Activated naive CD4-positive, alpha-beta T cell treated with anti-CD3 and anti-CD28 coated beads, Interleukin-2, amount 50 U/mL, for 72 hours (primary cell): ENCODE measurements at regions not wholly inside any gene's neighbourhood (a gene's known extent, or its start where the extent isn't known, plus 50 kb on each side); places are given as distances from the start of the nearest gene placed in this dataset.
"Not testable (repeated sequence)": the region's sequence is repeated elsewhere in the genome, so short reads cannot be mapped to it uniquely, and the experiment has no call there.

Source experiments
- ATAC-seq, 2 donors: fragments of 150-1000 bp; cut with Tn5 transposase; 2 replicates each; pipeline ENCODE4 v1.10.0; 2021; ENCODE audit warnings: mild to moderate bottlenecking in 2 of 2, moderate library complexity in 2 of 2
- DNase-seq, 2 donors: peaks; one replicate each; pipeline ENCODE4 v3.0.0; 2021 to 2022; ENCODE audit warnings: low spot score in 2 of 2
- H3K27ac Mint-ChIP-seq, 2 donors: one replicate each; pipeline ENCODE4 v1.8.0; 2022; ENCODE audit warnings: mild to moderate bottlenecking in 2 of 2, mixed read lengths in 2 of 2
- H3K36me3 Mint-ChIP-seq, 2 donors: one replicate each; pipeline ENCODE4 v1.8.0; 2022; ENCODE audit warnings: mixed read lengths in 2 of 2
- H3K9me3 Mint-ChIP-seq, 2 donors: one replicate each; pipeline ENCODE4 v1.8.0; 2022; ENCODE audit warnings: mixed read lengths in 2 of 2

DNA sequence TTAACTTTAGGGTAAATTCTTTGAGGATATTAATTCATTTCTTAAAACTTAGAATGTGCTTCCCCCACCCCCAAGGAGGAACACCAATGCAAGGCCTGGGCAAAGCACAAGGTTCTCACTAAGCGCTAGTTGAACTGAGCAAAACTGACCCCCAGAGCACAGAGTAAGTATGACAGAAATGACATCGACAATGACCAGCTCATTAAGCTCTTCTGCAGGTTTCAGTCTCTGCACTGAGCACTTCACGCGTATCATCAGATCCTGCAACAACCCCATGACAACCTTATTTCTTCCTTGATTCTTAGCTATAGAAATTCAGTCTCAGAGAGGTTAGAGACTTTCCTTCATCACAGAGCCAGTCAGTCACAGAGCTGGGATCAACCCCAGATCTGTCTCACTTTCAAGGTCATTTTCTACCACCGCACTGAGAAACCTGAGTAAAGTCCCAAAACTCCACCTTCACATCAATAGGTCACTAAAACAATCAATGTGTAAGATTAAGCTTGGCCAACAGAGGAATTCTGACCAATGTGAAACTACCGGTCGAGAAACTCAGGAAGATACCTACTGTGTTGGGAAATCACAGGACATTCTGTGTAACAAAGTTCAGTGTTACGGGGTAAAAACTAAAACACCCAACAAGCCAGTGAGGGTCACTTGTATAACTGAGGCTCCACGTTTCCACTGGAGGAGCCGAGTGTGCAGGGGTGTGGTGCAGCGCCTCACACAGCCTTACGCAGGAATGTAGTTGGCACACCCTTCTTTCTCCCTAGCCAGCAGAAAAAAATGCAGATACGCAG is 129.0 kb upstream of the FOXQ1 start:
- ATAC-seq (no peak), DNase-seq (no peak)
- H3K9me3 Mint-ChIP-seq, result no peaks in the 10 kb centered on the region
- H3K27ac Mint-ChIP-seq, result no peak overlapping the region
- H3K36me3 Mint-ChIP-seq, result no peaks in the 10 kb centered on the region

DNA sequence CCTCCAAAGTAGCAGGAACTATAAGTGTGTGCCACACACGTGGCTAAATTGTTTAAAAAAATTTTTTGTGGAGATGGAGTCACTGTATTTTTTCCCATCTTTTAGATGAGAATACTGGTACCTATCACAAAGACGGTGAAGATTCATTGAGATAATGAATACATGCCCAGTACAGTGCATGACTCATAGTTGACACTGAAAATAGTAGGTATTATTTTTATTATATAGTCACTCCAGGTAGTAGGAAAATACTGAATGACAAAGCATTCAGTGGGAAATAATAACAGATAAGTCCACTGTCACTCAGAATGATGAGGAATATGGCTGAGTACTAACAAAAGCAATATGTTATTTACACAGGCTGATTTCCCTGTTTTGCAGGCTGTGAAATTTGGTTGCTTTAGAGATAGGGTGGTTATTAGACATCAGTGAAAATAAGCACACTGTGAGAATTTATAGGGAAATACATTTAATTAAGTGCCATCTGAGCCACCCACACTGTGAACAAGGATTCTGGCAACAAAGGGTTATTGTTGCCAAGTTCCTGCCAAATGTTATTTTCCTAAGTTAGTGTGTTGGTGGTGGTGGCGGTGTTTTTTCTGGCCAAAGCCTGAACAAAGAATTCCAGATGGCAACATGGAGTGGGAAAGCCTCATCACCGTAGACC is 129.8 kb upstream of the FOXQ1 start:
- no peak for DNase-seq
- Mint-ChIP-seq H3K36me3 (no peaks in the 10 kb centered on the region), H3K9me3 (no peaks in the 10 kb centered on the region), H3K27ac (no peak overlapping the region)
- ATAC-seq, result no peak

- Mint-ChIP-seq H3K27ac (no peak overlapping the region), H3K36me3 (no peaks in the 10 kb centered on the region), H3K9me3 (no peaks in the 10 kb centered on the region)
- ATAC-seq (no peak), DNase-seq (no peak)
These were observed 132.1 kb upstream of the FOXQ1 start for GRCh38 chr6:1179571-1180459.

GRCh38 chr6:1178590-1178989 is 133.3 kb upstream of the FOXQ1 start:
- DNase-seq, result no peak
- Mint-ChIP-seq H3K36me3 (no peaks in the 10 kb centered on the region), H3K9me3 (no peaks in the 10 kb centered on the region), H3K27ac (no peak overlapping the region)
- no peak for ATAC-seq

- Mint-ChIP-seq H3K9me3 (no peaks in the 10 kb centered on the region), H3K27ac (no peak overlapping the region), H3K36me3 (no peaks in the 10 kb centered on the region)
- ATAC-seq, result no peak
- no peak for DNase-seq
These were observed 135.3 kb upstream of the FOXQ1 start for GRCh38 chr6:1176567-1176966.

GRCh38 chr6:1175877-1176276 is 136.0 kb upstream of the FOXQ1 start:
- ATAC-seq (no peak), DNase-seq (no peak)
- Mint-ChIP-seq H3K27ac (no peak overlapping the region), H3K36me3 (no peaks in the 10 kb centered on the region), H3K9me3 (no peaks in the 10 kb centered on the region)

DNA sequence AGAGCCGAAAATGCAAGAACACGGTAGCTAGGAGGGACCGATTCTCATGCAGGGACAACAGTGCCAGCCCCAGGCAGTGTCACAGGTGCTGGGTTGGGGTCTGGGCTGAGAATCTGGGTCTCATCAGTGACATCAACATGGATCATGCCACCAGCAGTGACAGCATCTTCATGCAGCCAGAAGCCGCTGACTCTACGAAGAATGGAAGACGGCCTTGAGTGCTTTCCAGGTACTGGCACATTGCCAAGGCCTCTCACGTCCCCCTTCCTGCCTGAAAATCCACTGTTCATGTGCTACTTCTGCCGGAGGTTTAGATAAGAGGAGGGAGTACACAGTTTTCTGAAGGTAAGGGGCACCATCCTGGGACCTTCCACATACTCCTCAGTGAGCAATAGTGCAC is 141.1 kb upstream of the FOXQ1 start:
- no peak for ATAC-seq
- H3K9me3 Mint-ChIP-seq, result no peaks in the 10 kb centered on the region

DNA sequence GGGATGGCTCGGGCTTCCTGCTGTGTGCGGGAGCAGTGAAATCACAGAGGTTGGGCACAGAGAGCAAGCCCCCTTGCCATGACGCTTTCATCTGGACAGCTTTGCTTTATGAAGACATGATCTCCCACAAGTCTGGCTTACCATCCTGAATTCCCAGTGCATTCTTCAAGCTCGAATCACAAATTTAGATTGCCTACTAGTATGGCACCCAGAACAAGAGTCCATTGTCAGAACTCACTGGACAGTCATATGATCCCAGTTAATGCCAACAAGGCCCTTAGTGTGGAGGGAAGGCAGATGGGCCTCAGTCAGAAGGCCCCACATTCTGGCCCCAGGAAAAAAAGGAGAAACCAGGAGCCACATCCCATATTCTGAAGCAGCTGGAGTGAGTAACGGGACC is 147.3 kb upstream of the FOXQ1 start:
- ATAC-seq (no peak), DNase-seq (no peak)
- Mint-ChIP-seq H3K27ac (no peak overlapping the region), H3K36me3 (no peaks in the 10 kb centered on the region), H3K9me3 (no peaks in the 10 kb centered on the region)

More for the DNA sequence above, 141.1 kb upstream of the FOXQ1 start:
- H3K27ac Mint-ChIP-seq, result no peak overlapping the region
- H3K36me3 Mint-ChIP-seq, result no peaks in the 10 kb centered on the region
- no peak for DNase-seq

- no peaks in the 10 kb centered on the region for H3K9me3 Mint-ChIP-seq
- DNase-seq (no peak), ATAC-seq (no peak)
These were observed 148.4 kb upstream of the FOXQ1 start for GRCh38 chr6:1163501-1163900.

GRCh38 chr6:1162367-1163275 is 149.3 kb upstream of the FOXQ1 start:
- DNase-seq (no peak), ATAC-seq (no peak)
- no peaks in the 10 kb centered on the region for H3K36me3 Mint-ChIP-seq
- H3K27ac Mint-ChIP-seq, result no peak overlapping the region
- peaks cover 0 to 5% of the 10 kb centered on the region in 2 donors for H3K9me3 Mint-ChIP-seq

More at GRCh38 chr6:1163501-1163900, 148.4 kb upstream of the FOXQ1 start:
- Mint-ChIP-seq H3K36me3 (no peaks in the 10 kb centered on the region), H3K27ac (no peak overlapping the region)

- H3K9me3 Mint-ChIP-seq, result peaks cover 5 to 10% of the 10 kb centered on the region in 2 donors
- H3K27ac Mint-ChIP-seq, DNase-seq, ATAC-seq, H3K36me3 Mint-ChIP-seq: not testable (repeated sequence)
These were observed 155.5 kb upstream of the FOXQ1 start for GRCh38 chr6:1156411-1156810.

DNA sequence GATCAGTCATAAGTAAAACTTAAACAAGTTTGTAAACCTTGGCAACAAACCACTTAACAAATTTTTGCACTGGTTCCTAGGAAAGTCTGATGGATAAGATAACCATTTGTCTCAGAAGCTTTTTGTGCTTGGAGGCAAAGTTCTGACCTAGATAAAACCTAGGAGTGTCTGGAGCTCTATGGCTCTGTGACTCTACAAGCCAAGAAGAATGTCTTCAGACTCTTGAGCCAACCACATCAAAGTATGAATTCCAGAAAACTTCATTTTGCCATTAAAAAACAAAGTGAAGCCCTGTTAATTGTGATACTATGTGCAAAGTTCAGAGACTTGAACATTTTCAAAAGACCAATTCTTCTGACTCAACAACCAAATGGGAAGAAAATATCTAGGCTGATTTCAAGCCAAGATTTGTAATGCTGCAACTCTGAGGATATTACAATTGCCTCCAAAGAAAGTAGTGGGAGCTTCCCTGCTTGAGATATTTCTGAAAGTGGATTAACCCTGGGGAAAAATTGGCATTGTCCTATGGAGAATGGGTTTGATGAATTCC is 158.1 kb upstream of the FOXQ1 start:
- Mint-ChIP-seq H3K36me3 (no peaks in the 10 kb centered on the region), H3K9me3 (peaks cover 5 to 10% of the 10 kb centered on the region in 2 donors), H3K27ac (no peak overlapping the region)
- DNase-seq (no peak), ATAC-seq (no peak)

DNA sequence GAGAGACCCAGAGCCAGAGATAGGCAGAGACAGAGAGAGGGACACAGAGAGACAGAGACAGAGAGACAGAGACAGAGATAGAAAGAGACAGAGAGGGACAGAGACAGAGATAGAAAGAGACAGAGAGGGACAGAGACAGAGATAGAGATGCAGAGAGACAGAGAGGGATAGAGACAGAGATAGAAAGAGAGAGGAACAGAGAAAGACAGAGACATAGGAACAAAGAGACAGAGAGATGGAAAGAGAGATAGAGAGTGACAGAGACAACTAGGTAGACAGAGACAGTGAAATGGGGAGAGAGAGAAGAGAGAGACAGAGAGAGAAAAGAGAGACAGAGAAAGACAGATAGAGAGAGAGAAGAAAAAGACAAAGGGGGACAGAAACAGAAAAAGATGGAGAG is 165.4 kb upstream of the FOXQ1 start:
- DNase-seq (no peak), ATAC-seq (no peak)
- Mint-ChIP-seq H3K9me3 (no peaks in the 10 kb centered on the region), H3K27ac (peak overlapping the region in 1 of 2 donors; percentile 7), H3K36me3 (no peaks in the 10 kb centered on the region)

GRCh38 chr6:1145768-1146218 is 166.1 kb upstream of the FOXQ1 start:
- no peak overlapping the region for H3K27ac Mint-ChIP-seq
- H3K36me3 Mint-ChIP-seq, result no peaks in the 10 kb centered on the region
- no peak for DNase-seq
- no peak for ATAC-seq
- no peaks in the 10 kb centered on the region for H3K9me3 Mint-ChIP-seq

- H3K36me3 Mint-ChIP-seq, result no peaks in the 10 kb centered on the region
- no peak for DNase-seq
- H3K27ac Mint-ChIP-seq, result peak overlapping the region in 1 of 2 donors; percentile 29
- ATAC-seq, result no peak
- H3K9me3 Mint-ChIP-seq, result no peaks in the 10 kb centered on the region
These were observed 166.8 kb upstream of the FOXQ1 start for GRCh38 chr6:1144842-1145767.
